Gastroesophageal sphincter (tissue), 4 donors: ENCODE measurements at regions not wholly inside any gene's neighbourhood (a gene's known extent, or its start where the extent isn't known, plus 50 kb on each side); places are given as distances from the start of the nearest gene placed in this dataset.

Source experiments
- ATAC-seq: fragments of 150-250 bp; one replicate; pipeline ENCODE4 v1.9.1; 2016; ENCODE audit warnings: mild to moderate bottlenecking, moderate library complexity
- H3K27ac ChIP-seq, 4 donors: fragments of 200-600 bp; sonication (generic) in 3 of 4; 1 replicate in 3 of 4; 2 replicates in 1 of 4; pipeline ENCODE4 v1.5.1; 2016 to 2019
- H3K27me3 ChIP-seq: fragments of 200-600 bp; sonication (generic); one replicate; pipeline ENCODE4 v1.5.1; 2019
- H3K36me3 ChIP-seq, 2 donors: fragments of 200-600 bp; sonication (generic); one replicate each; pipeline ENCODE4 v1.5.1; 2019; ENCODE audit warnings: control low read depth in 1 of 2
- H3K4me1 ChIP-seq, 3 donors: fragments of 200-600 bp; sonication (generic); 1 replicate in 2 of 3; 2 replicates in 1 of 3; pipeline ENCODE4 v1.5.1; 2016 to 2019; ENCODE audit warnings: control low read depth in 2 of 3
- H3K4me3 ChIP-seq, 2 donors: fragments of 200-600 bp; sonication (generic); one replicate each; pipeline ENCODE4 v1.5.1; 2019; ENCODE audit warnings: mild to moderate bottlenecking in 1 of 2, moderate library complexity in 1 of 2
- H3K9me3 ChIP-seq, 3 donors: fragments of 200-600 bp; sonication (generic); one replicate each; pipeline ENCODE4 v1.5.1; 2017 to 2019; ENCODE audit warnings: control low read depth in 2 of 3
- CTCF ChIP-seq, 4 experiments: fragments of 200-600 bp in 2 of 4; fragments of 450-650 bp in 2 of 4; sonication (generic) in 1 of 4; IDR thresholded peaks; one replicate each; pipeline ENCODE4 v1.5.1; 2017 to 2019; ENCODE audit warnings: antibody characterized with exemption in 4 of 4, mild to moderate bottlenecking in 2 of 4, moderate library complexity in 2 of 4
- EP300 ChIP-seq: sonication (generic); formaldehyde crosslinking; IDR thresholded peaks from one replicate; pipeline ENCODE4 v1.6.1; 2017; ENCODE audit warnings: antibody characterized with exemption, mild to moderate bottlenecking
- POLR2A ChIP-seq, 2 donors: fragments of 450-650 bp; IDR thresholded peaks; one replicate each; pipeline ENCODE4 v1.6.1; 2017; ENCODE audit warnings: antibody characterized with exemption in 2 of 2, mild to moderate bottlenecking in 2 of 2, moderate library complexity in 1 of 2
- POLR2AphosphoS5 ChIP-seq: sonication (generic); formaldehyde crosslinking; IDR thresholded peaks from one replicate; pipeline ENCODE4 v1.6.1; 2017; ENCODE audit warnings: antibody characterized with exemption
- WGBS, 2 donors: methylation state at CpG; one replicate each; pipeline ENCODE4 v1.1.5; 2018; ENCODE audit warnings: low coverage in 1 of 2; 5-methylcytosine and 5-hydroxymethylcytosine counted together

DNA sequence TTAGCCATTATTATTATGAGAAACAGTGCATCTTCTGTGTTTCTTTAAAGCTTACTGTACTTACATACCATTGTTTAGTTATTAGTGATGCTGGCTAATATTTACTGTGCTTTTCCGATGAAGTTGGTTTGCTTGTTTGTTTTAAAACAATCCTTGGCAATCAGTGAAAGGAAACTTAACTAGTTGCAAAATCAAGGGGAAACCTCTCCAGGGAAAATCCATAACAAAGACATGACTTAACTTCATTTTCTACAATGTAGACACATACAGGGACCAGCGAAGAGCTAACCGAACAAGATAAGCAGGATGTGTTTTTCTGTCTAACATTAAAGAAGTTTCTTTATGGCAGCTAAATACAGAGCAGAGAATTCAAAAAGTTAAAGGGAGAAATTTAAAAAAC, 102.5 kb upstream of the PARP11 start:
- no peak for ATAC-seq
- Histone ChIP-seq H3K27ac (no peak overlapping the region), H3K27me3 (peaks cover 12% of the 10 kb centered on the region), H3K4me1 (no peaks in the 10 kb centered on the region), H3K4me3 (no peak overlapping the region), H3K36me3 (no peaks in the 10 kb centered on the region), H3K9me3 (no peaks in the 10 kb centered on the region)
- TF ChIP-seq POLR2AphosphoS5 = no peak
- no peak for TF ChIP-seq EP300
- no peak for TF ChIP-seq POLR2A (IDR thresholded peaks at IDR 0.05)
- no peak for TF ChIP-seq CTCF (IDR thresholded peaks at IDR 0.05)
- WGBS, 2 donors = 58 to 83% methylated on average over 3 of the region's 3 CpGs

GRCh38 chr12:3974883-3975282, 101.7 kb upstream of the PARP11 start:
- TF ChIP-seq EP300 = no peak
- no peak for TF ChIP-seq POLR2A (IDR thresholded peaks at IDR 0.05)
- no peak for TF ChIP-seq CTCF (IDR thresholded peaks at IDR 0.05)
- no peak for TF ChIP-seq POLR2AphosphoS5
- no peak overlapping the region for H3K27ac ChIP-seq

GRCh38 chr12:3973973-3974644, 100.9 kb upstream of the PARP11 start:
- WGBS, 2 donors = 40 to 61% methylated on average over 2 to 3 of the region's 4 CpGs
- Histone ChIP-seq H3K36me3 (no peaks in the 10 kb centered on the region), H3K4me1 (no peaks in the 10 kb centered on the region), H3K27ac (no peak overlapping the region), H3K9me3 (no peaks in the 10 kb centered on the region), H3K4me3 (no peak overlapping the region), H3K27me3 (peaks cover 13% of the 10 kb centered on the region)
- no peak for ATAC-seq
- no peak for TF ChIP-seq POLR2A (IDR thresholded peaks at IDR 0.05)
- no peak for TF ChIP-seq CTCF (IDR thresholded peaks at IDR 0.05)
- TF ChIP-seq POLR2AphosphoS5 = no peak
- TF ChIP-seq EP300 = no peak

More at GRCh38 chr12:3974883-3975282, 101.7 kb upstream of the PARP11 start:
- no peaks in the 10 kb centered on the region for H3K9me3 ChIP-seq
- no peaks in the 10 kb centered on the region for H3K36me3 ChIP-seq
- peaks cover 16% of the 10 kb centered on the region for H3K27me3 ChIP-seq
- no peaks in the 10 kb centered on the region for H3K4me1 ChIP-seq
- WGBS, 2 donors = 83 to 98% methylated on average over 6 to 8 of the region's 8 CpGs
- no peak for ATAC-seq
- no peak overlapping the region for H3K4me3 ChIP-seq

DNA sequence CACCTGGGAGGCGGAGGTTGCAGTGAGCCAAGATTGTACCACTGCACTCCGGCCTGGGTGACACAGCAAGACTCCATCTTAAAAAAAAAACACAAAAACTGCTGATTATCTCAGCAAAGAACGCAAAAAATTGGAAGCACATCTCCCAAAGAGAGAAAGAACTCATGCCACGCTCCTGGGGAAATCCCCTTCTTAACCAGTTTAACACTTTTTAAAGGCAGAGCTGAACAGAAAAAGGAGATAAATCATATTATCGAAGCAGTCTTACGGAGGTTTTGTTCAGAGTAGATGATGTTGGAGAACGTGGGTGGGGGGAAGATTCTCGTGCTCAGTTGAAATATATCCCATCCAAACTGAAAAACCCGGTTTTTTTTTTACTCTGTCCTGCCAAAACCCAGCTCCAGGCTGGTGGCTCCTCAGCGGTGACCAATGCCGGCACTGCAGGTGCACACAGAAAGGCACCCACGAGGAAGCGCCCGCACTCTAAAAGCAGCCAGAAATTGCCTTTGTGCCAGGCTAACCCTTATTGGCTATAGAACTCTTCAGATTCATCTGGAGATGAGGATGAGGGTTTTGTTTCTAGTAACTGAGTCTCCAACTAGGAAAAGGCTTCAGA, 100.2 kb upstream of the PARP11 start:
- peaks cover 8% of the 10 kb centered on the region for H3K27me3 ChIP-seq
- no peak for TF ChIP-seq CTCF (IDR thresholded peaks at IDR 0.05)
- no peak for TF ChIP-seq POLR2AphosphoS5
- TF ChIP-seq POLR2A (IDR thresholded peaks at IDR 0.05) = no peak
- TF ChIP-seq EP300 = no peak
- no peak for ATAC-seq
- no peaks in the 10 kb centered on the region for H3K9me3 ChIP-seq
- no peak overlapping the region for H3K4me3 ChIP-seq
- 72 to 100% methylated on average over 1 to 9 of the region's 14 CpGs for WGBS, 2 donors
- no peak overlapping the region for H3K27ac ChIP-seq
- no peaks in the 10 kb centered on the region for H3K36me3 ChIP-seq
- no peaks in the 10 kb centered on the region for H3K4me1 ChIP-seq

- ATAC-seq = no peak
- H3K4me3 ChIP-seq = no peak overlapping the region
- H3K36me3 ChIP-seq = no peaks in the 10 kb centered on the region
- peaks cover 14% of the 10 kb centered on the region for H3K27me3 ChIP-seq
- H3K4me1 ChIP-seq = no peaks in the 10 kb centered on the region
- no peaks in the 10 kb centered on the region for H3K9me3 ChIP-seq
- no peak overlapping the region for H3K27ac ChIP-seq
- TF ChIP-seq EP300 (no peak), POLR2A (IDR thresholded peaks at IDR 0.05) (no peak), POLR2AphosphoS5 (no peak), CTCF (IDR thresholded peaks at IDR 0.05) (no peak)
- WGBS, 2 donors = 72 to 86% methylated on average over 4 of the region's 4 CpGs
Measured at GRCh38 chr12:3972576-3972975, 99.4 kb upstream of the PARP11 start.
